A549 (cell line): ENCODE measurements at regions not wholly inside any gene's neighbourhood (a gene's known extent, or its start where the extent isn't known, plus 50 kb on each side); places are given as distances from the start of the nearest gene placed in this dataset.

Experiments used
- CTCF ChIP-seq: fragments of >200 bp; sonication (Bioruptor Twin); formaldehyde crosslinking; IDR thresholded peaks from 3 replicates; pipeline ENCODE4 v1.5.1; 2016
- JUN ChIP-seq, 2 experiments: fragments of >200 bp; sonication (Bioruptor Twin); formaldehyde crosslinking; IDR thresholded peaks; 2 replicates in 1 of 2; 3 replicates in 1 of 2; pipeline ENCODE4 v1.6.1; 2016 to 2017
- JUNB ChIP-seq: fragments of >200 bp; sonication (Bioruptor Twin); formaldehyde crosslinking; IDR thresholded peaks from 2 replicates; pipeline ENCODE4 v1.6.1; 2016
- KDM1A ChIP-seq: fragments of 200-600 bp; sonication (generic); IDR thresholded peaks from 2 replicates; pipeline ENCODE4 v1.6.1; 2016; ENCODE audit warnings: low read depth, mild to moderate bottlenecking
- NR3C1 ChIP-seq: fragments of >200 bp; sonication (Bioruptor Twin); formaldehyde crosslinking; IDR thresholded peaks from 3 replicates; pipeline ENCODE4 v1.6.1; 2017
- RAD21 ChIP-seq, 2 experiments: fragments of >200 bp in 1 of 2; sonication (Bioruptor Twin) in 1 of 2; formaldehyde crosslinking in 1 of 2; IDR thresholded peaks in 1 of 2; conservative IDR thresholded peaks in 1 of 2; 2 replicates in 1 of 2; 3 replicates in 1 of 2; pipeline ENCODE4 v1.6.1; 2012 to 2018; ENCODE audit warnings: inconsistent platforms in 1 of 2
- RCOR1 ChIP-seq: fragments of 150-350 bp; IDR thresholded peaks from 2 replicates; pipeline ENCODE4 v1.6.1; 2014; ENCODE audit warnings: antibody characterized with exemption, low read length, low read depth
- REST ChIP-seq: fragments of 200-600 bp; sonication (generic); IDR thresholded peaks from 2 replicates; pipeline ENCODE4 v1.6.1; 2016; ENCODE audit warnings: antibody characterized with exemption, mild to moderate bottlenecking, moderate library complexity
- RNF2 ChIP-seq: fragments of 200-600 bp; sonication (generic); IDR thresholded peaks from 2 replicates; pipeline ENCODE4 v1.6.1; 2016; ENCODE audit warnings: low read depth, mild to moderate bottlenecking, antibody characterized with exemption, moderate library complexity, borderline replicate concordance
- ZC3H11A ChIP-seq: fragments of 450-650 bp; IDR thresholded peaks from 2 replicates; pipeline ENCODE4 v1.6.1; 2014; ENCODE audit warnings: antibody characterized with exemption, mild to moderate bottlenecking

DNA sequence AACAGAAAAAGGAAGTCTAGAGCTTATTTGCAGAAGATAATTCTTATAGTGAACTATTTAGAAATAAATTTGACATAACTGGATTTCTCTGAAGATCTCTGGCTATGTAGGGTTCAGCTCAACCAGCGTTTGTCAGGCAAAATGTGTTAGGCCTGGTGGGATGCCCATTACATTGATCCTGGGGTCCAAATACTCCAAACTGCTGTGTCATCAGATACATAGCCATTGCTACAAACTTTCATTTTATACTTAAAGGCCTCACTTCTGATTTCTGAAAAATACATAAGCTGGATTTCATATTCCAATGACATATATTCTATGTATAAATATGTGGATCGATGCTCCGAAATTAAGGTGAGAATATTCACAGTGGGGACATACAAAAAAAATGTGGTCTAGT, 1958.9 kb upstream of the TENM3 start:
- no peak for TF ChIP-seq CTCF
- TF ChIP-seq RNF2 = no peak
- TF ChIP-seq JUNB = no peak
- TF ChIP-seq RCOR1 = no peak
- TF ChIP-seq NR3C1 = no peak
- no peak for TF ChIP-seq REST
- TF ChIP-seq ZC3H11A = no peak
- TF ChIP-seq JUN (IDR thresholded peaks at IDR 0.05) = no peak
- TF ChIP-seq KDM1A = no peak
- no peak for TF ChIP-seq RAD21 (conservative IDR thresholded peaks at IDR 0.05 in 1 of 2, IDR thresholded peaks at IDR 0.05 in 1 of 2)
